ENCODE measurements at regions not wholly inside any gene's neighbourhood (a gene's known extent, or its start where the extent isn't known, plus 50 kb on each side); places are given as distances from the start of the nearest gene placed in this dataset.

DNA sequence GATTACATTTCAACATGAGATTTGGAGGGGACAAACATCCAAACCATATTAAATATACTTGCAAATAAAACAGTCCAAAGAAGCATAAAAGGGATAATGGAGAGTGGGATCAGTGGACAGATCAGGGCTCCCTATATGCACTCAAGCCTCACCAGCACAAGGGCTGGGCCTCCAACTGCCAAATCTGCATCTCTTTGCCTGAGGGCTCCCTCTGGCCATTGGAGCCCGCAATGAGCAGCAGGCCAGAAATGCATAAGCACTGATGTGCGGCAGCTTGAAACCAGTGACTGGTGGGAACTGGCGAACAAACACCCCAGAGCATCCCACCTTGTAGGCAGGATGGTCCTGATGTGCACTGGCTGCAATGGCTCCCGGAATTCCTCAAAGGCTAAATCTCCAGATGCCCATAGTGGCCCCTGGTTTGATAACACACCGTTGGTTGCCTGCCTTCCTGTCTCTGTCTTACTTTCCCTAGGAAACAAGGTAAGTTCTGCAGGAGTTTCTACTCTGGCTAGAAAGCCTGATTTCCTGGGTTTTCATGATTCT is 55.9 kb upstream of the POMGNT2 start:
- no peak overlapping the region for H3K23ac ChIP-seq (ENCODE audit: low read length in 2 of 2)
- H3K4me1 ChIP-seq (ENCODE audit: control insufficient read depth, insufficient read depth, low read depth, low read length) = peaks cover 6% of the 10 kb centered on the region
- no peak overlapping the region for H3K14ac ChIP-seq (ENCODE audit: low read length in 2 of 2)
- 67% methylated on average over 5 of the region's 5 CpGs for WGBS
- peak overlapping the region; percentile 21 for H4K8ac ChIP-seq (ENCODE audit: low read length)
- peaks cover 27 to 30% of the 10 kb centered on the region in 2 experiments for H3K27me3 ChIP-seq (ENCODE audit: control insufficient read depth in 1 of 2, insufficient read depth in 1 of 2, low read length in 2 of 2)
- no peak overlapping the region for H3K4me3 ChIP-seq (ENCODE audit: insufficient read depth in 1 of 2, low read depth in 1 of 2, low read length in 2 of 2)
- no peak overlapping the region for H4K91ac ChIP-seq (ENCODE audit: low read length)
- H2AK5ac ChIP-seq (ENCODE audit: low read length, severe bottlenecking) = no peak overlapping the region
- no peak overlapping the region for H2BK5ac ChIP-seq (ENCODE audit: low read depth, low read length, poor library complexity, severe bottlenecking)
- H2AFZ ChIP-seq (ENCODE audit: low read depth, low read length) = no peak overlapping the region
- H3K36me3 ChIP-seq (ENCODE audit: control insufficient read depth in 1 of 2, insufficient read depth in 2 of 2, low read depth in 1 of 2, low read length in 2 of 2) = no peaks in the 10 kb centered on the region
- H3K4ac ChIP-seq (ENCODE audit: low read depth in 1 of 2, low read length in 2 of 2) = no peak overlapping the region
- H3K18ac ChIP-seq (ENCODE audit: low read depth in 1 of 2, low read length in 2 of 2) = no peak overlapping the region
- no peak overlapping the region for H2BK12ac ChIP-seq (ENCODE audit: low read length in 2 of 2)
- no peaks in the 10 kb centered on the region for H3K9me3 ChIP-seq (ENCODE audit: control insufficient read depth, low read length)
- H3K27ac ChIP-seq (ENCODE audit: low read length, poor library complexity, severe bottlenecking) = no peak overlapping the region
- H2BK120ac ChIP-seq (ENCODE audit: low read depth, low read length) = no peak overlapping the region
- no peak for DNase-seq
- H2BK15ac ChIP-seq (ENCODE audit: low read depth, poor library complexity, severe bottlenecking) = no peak overlapping the region
- no peak overlapping the region for H3K9ac ChIP-seq (ENCODE audit: low read length)
- H3K4me2 ChIP-seq (ENCODE audit: low read length, poor library complexity, severe bottlenecking) = no peak overlapping the region
- H3K79me1 ChIP-seq (replicated peaks; ENCODE audit: low read length, poor library complexity, severe bottlenecking) = no peaks in the 10 kb centered on the region

DNA sequence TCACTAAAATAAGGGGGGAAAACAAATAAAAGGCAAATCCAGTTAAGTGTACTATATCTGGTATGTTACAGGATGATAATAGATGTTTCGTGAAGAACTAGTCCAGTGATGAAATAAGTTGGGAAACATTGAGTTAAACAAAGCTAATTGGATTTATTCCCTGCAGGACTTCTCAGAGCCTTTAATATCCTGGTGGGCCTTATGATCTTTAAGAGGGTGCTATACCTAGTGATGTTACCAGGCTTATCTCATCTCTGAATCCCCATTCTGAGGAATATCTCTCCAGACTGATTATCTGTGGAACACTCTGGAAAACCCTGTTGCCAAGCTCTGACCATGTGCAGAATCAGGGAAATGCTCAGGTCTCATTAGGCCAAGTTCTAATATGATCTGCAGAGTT is 54.8 kb upstream of the POMGNT2 start:
- no peak overlapping the region for H2BK15ac ChIP-seq (ENCODE audit: low read depth, poor library complexity, severe bottlenecking)
- peaks cover 6% of the 10 kb centered on the region for H3K4me1 ChIP-seq (ENCODE audit: control insufficient read depth, insufficient read depth, low read depth, low read length)
- H2AFZ ChIP-seq (ENCODE audit: low read depth, low read length) = no peak overlapping the region
- H3K27ac ChIP-seq (ENCODE audit: low read length, poor library complexity, severe bottlenecking) = no peak overlapping the region
- H3K4me2 ChIP-seq (ENCODE audit: low read length, poor library complexity, severe bottlenecking) = no peak overlapping the region
- H2BK12ac ChIP-seq (ENCODE audit: low read length in 2 of 2) = no peak overlapping the region
- H3K79me1 ChIP-seq (replicated peaks; ENCODE audit: low read length, poor library complexity, severe bottlenecking) = no peaks in the 10 kb centered on the region
- H2AK5ac ChIP-seq (ENCODE audit: low read length, severe bottlenecking) = no peak overlapping the region
- no peak overlapping the region for H3K9ac ChIP-seq (ENCODE audit: low read length)
- H3K9me3 ChIP-seq (ENCODE audit: control insufficient read depth, low read length) = no peaks in the 10 kb centered on the region
- H3K4me3 ChIP-seq (ENCODE audit: insufficient read depth in 1 of 2, low read depth in 1 of 2, low read length in 2 of 2) = no peak overlapping the region
- no peak for DNase-seq
- H3K18ac ChIP-seq (ENCODE audit: low read depth in 1 of 2, low read length in 2 of 2) = no peak overlapping the region
- H2BK120ac ChIP-seq (ENCODE audit: low read depth, low read length) = no peak overlapping the region
- WGBS = 83% methylated on average over 1 of the region's 1 CpG
- H3K14ac ChIP-seq (ENCODE audit: low read length in 2 of 2) = no peak overlapping the region
- H4K91ac ChIP-seq (ENCODE audit: low read length) = no peak overlapping the region
- H3K4ac ChIP-seq (ENCODE audit: low read depth in 1 of 2, low read length in 2 of 2) = no peak overlapping the region
- peaks cover 33 to 36% of the 10 kb centered on the region in 2 experiments for H3K27me3 ChIP-seq (ENCODE audit: control insufficient read depth in 1 of 2, insufficient read depth in 1 of 2, low read length in 2 of 2)
- H4K8ac ChIP-seq (ENCODE audit: low read length) = no peak overlapping the region
- H3K36me3 ChIP-seq (ENCODE audit: control insufficient read depth in 1 of 2, insufficient read depth in 2 of 2, low read depth in 1 of 2, low read length in 2 of 2) = no peaks in the 10 kb centered on the region
- H3K23ac ChIP-seq (ENCODE audit: low read length in 2 of 2) = no peak overlapping the region
- H2BK5ac ChIP-seq (ENCODE audit: low read depth, low read length, poor library complexity, severe bottlenecking) = no peak overlapping the region

GRCh38 chr3:43159876-43160255 is 54.0 kb upstream of the POMGNT2 start:
- Histone ChIP-seq H2BK15ac (ENCODE audit: low read depth, poor library complexity, severe bottlenecking) (no peak overlapping the region), H3K23ac (ENCODE audit: low read length in 2 of 2) (no peak overlapping the region), H3K18ac (ENCODE audit: low read depth in 1 of 2, low read length in 2 of 2) (no peak overlapping the region), H3K27me3 (ENCODE audit: control insufficient read depth in 1 of 2, insufficient read depth in 1 of 2, low read length in 2 of 2) (peaks cover 36 to 39% of the 10 kb centered on the region in 2 experiments), H3K9ac (ENCODE audit: low read length) (no peak overlapping the region), H3K27ac (ENCODE audit: low read length, poor library complexity, severe bottlenecking) (no peak overlapping the region), H2AFZ (ENCODE audit: low read depth, low read length) (no peak overlapping the region), H3K9me3 (ENCODE audit: control insufficient read depth, low read length) (no peaks in the 10 kb centered on the region), H4K8ac (ENCODE audit: low read length) (no peak overlapping the region), H3K36me3 (ENCODE audit: control insufficient read depth in 1 of 2, insufficient read depth in 2 of 2, low read depth in 1 of 2, low read length in 2 of 2) (no peaks in the 10 kb centered on the region), H3K14ac (ENCODE audit: low read length in 2 of 2) (no peak overlapping the region), H2BK120ac (ENCODE audit: low read depth, low read length) (no peak overlapping the region), H2AK5ac (ENCODE audit: low read length, severe bottlenecking) (no peak overlapping the region), H4K91ac (ENCODE audit: low read length) (no peak overlapping the region), H3K4me1 (ENCODE audit: control insufficient read depth, insufficient read depth, low read depth, low read length) (peaks cover 6% of the 10 kb centered on the region), H3K4me2 (ENCODE audit: low read length, poor library complexity, severe bottlenecking) (no peak overlapping the region), H2BK5ac (ENCODE audit: low read depth, low read length, poor library complexity, severe bottlenecking) (no peak overlapping the region), H3K79me1 (replicated peaks; ENCODE audit: low read length, poor library complexity, severe bottlenecking) (no peaks in the 10 kb centered on the region), H3K4ac (ENCODE audit: low read depth in 1 of 2, low read length in 2 of 2) (no peak overlapping the region), H3K4me3 (ENCODE audit: insufficient read depth in 1 of 2, low read depth in 1 of 2, low read length in 2 of 2) (no peak overlapping the region), H2BK12ac (ENCODE audit: low read length in 2 of 2) (no peak overlapping the region)
- no peak for DNase-seq
- WGBS = 100% methylated on average over 3 of the region's 3 CpGs

DNA sequence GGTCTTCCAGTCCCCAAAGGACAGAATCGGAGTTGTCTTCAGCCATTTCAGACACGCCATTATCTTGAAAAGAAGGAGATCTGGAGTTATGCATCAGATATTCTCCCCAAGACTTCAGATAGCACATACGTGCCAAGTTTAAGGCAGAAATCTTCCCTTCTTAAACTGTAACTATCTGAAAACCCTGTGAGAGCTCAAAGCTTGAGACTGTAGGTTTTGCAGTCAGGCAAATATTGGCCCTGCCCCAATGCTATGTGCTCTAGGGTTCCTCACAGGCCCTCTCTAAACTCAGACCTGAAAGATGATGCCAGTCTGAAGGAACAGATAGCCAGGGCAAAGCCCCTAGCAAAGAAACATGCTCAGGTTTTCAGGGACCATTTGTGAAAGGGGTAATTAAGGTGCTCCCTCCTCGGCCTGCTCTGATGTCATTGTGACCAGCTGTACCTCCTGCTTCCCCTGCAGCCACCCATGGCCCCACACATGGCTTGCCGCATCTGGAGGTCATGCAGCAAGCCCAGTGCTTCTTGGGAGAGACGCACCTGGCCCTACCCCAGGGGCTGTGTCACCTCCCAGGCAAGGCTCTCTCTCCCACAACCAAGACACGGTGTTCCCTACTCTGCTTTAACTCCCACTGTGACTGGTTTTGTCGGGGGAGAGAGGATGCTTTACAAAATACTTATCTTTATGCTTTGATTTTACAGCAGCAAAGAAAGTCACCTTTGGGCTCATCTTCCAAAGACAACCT is 53.4 kb upstream of the POMGNT2 start:
- Histone ChIP-seq H2BK15ac (ENCODE audit: low read depth, poor library complexity, severe bottlenecking) (no peak overlapping the region), H3K4me2 (ENCODE audit: low read length, poor library complexity, severe bottlenecking) (no peak overlapping the region), H3K18ac (ENCODE audit: low read depth in 1 of 2, low read length in 2 of 2) (no peak overlapping the region), H3K27me3 (ENCODE audit: control insufficient read depth in 1 of 2, insufficient read depth in 1 of 2, low read length in 2 of 2) (peaks cover 36 to 45% of the 10 kb centered on the region in 2 experiments), H3K79me1 (replicated peaks; ENCODE audit: low read length, poor library complexity, severe bottlenecking) (no peaks in the 10 kb centered on the region), H3K23ac (ENCODE audit: low read length in 2 of 2) (no peak overlapping the region), H3K4ac (ENCODE audit: low read depth in 1 of 2, low read length in 2 of 2) (no peak overlapping the region), H3K4me3 (ENCODE audit: insufficient read depth in 1 of 2, low read depth in 1 of 2, low read length in 2 of 2) (no peak overlapping the region), H2AK5ac (ENCODE audit: low read length, severe bottlenecking) (no peak overlapping the region), H3K14ac (ENCODE audit: low read length in 2 of 2) (no peak overlapping the region), H3K27ac (ENCODE audit: low read length, poor library complexity, severe bottlenecking) (no peak overlapping the region), H2BK120ac (ENCODE audit: low read depth, low read length) (no peak overlapping the region), H4K8ac (ENCODE audit: low read length) (no peak overlapping the region), H2BK5ac (ENCODE audit: low read depth, low read length, poor library complexity, severe bottlenecking) (no peak overlapping the region), H3K4me1 (ENCODE audit: control insufficient read depth, insufficient read depth, low read depth, low read length) (peaks cover 6% of the 10 kb centered on the region), H2BK12ac (ENCODE audit: low read length in 2 of 2) (no peak overlapping the region), H2AFZ (ENCODE audit: low read depth, low read length) (no peak overlapping the region), H3K36me3 (ENCODE audit: control insufficient read depth in 1 of 2, insufficient read depth in 2 of 2, low read depth in 1 of 2, low read length in 2 of 2) (no peaks in the 10 kb centered on the region), H3K9me3 (ENCODE audit: control insufficient read depth, low read length) (no peaks in the 10 kb centered on the region), H3K9ac (ENCODE audit: low read length) (no peak overlapping the region), H4K91ac (ENCODE audit: low read length) (no peak overlapping the region)
- 82% methylated on average over 6 of the region's 8 CpGs for WGBS
- no peak for DNase-seq
